Activated naive CD4-positive, alpha-beta T cell (primary cell): ENCODE measurements at regions not wholly inside any gene's neighbourhood (a gene's known extent, or its start where the extent isn't known, plus 50 kb on each side); places are given as distances from the start of the nearest gene placed in this dataset.

Source experiments
- DNase-seq, 4 experiments: peaks; one replicate each; lab custom pipeline; 2025; lab: John Stamatoyannopoulos, UW

GRCh38 chr1:182193908-182194550, 132.5 kb upstream of the ZNF648 start:
- DNase-seq = no peak

GRCh38 chr1:182192966-182193365, 131.5 kb upstream of the ZNF648 start:
- DNase-seq = no peak

- DNase-seq = no peak
Measured at GRCh38 chr1:182192215-182192614, 130.7 kb upstream of the ZNF648 start.

- DNase-seq = no peak
Measured at GRCh38 chr1:182191381-182192115, 130.0 kb upstream of the ZNF648 start.

- DNase-seq = no peak
Measured at GRCh38 chr1:182189535-182190066, 128.1 kb upstream of the ZNF648 start.

- no peak for DNase-seq
Measured at GRCh38 chr1:182186757-182187146, 125.2 kb upstream of the ZNF648 start.

GRCh38 chr1:182185842-182186756, 124.6 kb upstream of the ZNF648 start:
- no peak for DNase-seq

GRCh38 chr1:182185136-182185535, 123.6 kb upstream of the ZNF648 start:
- DNase-seq = no peak

- DNase-seq = no peak
Measured at GRCh38 chr1:182183606-182184005, 122.1 kb upstream of the ZNF648 start.

- no peak for DNase-seq
Measured at GRCh38 chr1:182182311-182182710, 120.8 kb upstream of the ZNF648 start.

GRCh38 chr1:182181167-182181572, 119.7 kb upstream of the ZNF648 start:
- DNase-seq = no peak

- DNase-seq = no peak
Measured at GRCh38 chr1:182175361-182175931, 113.9 kb upstream of the ZNF648 start.

- no peak for DNase-seq
Measured at GRCh38 chr1:182174513-182174855, 113.0 kb upstream of the ZNF648 start.

- no peak for DNase-seq
Measured at GRCh38 chr1:182173808-182174512, 112.4 kb upstream of the ZNF648 start.

GRCh38 chr1:182172699-182173098, 111.2 kb upstream of the ZNF648 start:
- no peak for DNase-seq

GRCh38 chr1:182170891-182171461, 109.5 kb upstream of the ZNF648 start:
- DNase-seq = no peak

GRCh38 chr1:182169203-182169602, 107.7 kb upstream of the ZNF648 start:
- DNase-seq = no peak

GRCh38 chr1:182166750-182167149, 105.2 kb upstream of the ZNF648 start:
- no peak for DNase-seq

GRCh38 chr1:182166321-182166720, 104.8 kb upstream of the ZNF648 start:
- DNase-seq = no peak

GRCh38 chr1:182164273-182164672, 102.8 kb upstream of the ZNF648 start:
- no peak for DNase-seq

- DNase-seq = no peak
Measured at GRCh38 chr1:182163821-182164223, 102.3 kb upstream of the ZNF648 start.
